ENCODE measurements at regions not wholly inside any gene's neighbourhood (a gene's known extent, or its start where the extent isn't known, plus 50 kb on each side); places are given as distances from the start of the nearest gene placed in this dataset.

GRCh38 chr6:168216117-168216516, 103.5 kb downstream of the DACT2 start:
- TF ChIP-seq CTCF (IDR thresholded peaks at IDR 0.05) (no peak), EP300 (IDR thresholded peaks at IDR 0.05) (no peak), POLR2A (IDR thresholded peaks at IDR 0.05) (no peak)

Measured in ovary (tissue), 3 donors.